SHP77 treated with DMSO at 0.1 percent for 48 hours (cell line): ENCODE measurements at regions not wholly inside any gene's neighbourhood (a gene's known extent, or its start where the extent isn't known, plus 50 kb on each side); places are given as distances from the start of the nearest gene placed in this dataset.
"Not testable (repeated sequence)": the region's sequence is repeated elsewhere in the genome, so short reads cannot be mapped to it uniquely, and the experiment has no call there.

ENCODE experiments used
- DNase-seq: peaks from one replicate; lab custom pipeline; 2025; lab: John Stamatoyannopoulos, UW

DNA sequence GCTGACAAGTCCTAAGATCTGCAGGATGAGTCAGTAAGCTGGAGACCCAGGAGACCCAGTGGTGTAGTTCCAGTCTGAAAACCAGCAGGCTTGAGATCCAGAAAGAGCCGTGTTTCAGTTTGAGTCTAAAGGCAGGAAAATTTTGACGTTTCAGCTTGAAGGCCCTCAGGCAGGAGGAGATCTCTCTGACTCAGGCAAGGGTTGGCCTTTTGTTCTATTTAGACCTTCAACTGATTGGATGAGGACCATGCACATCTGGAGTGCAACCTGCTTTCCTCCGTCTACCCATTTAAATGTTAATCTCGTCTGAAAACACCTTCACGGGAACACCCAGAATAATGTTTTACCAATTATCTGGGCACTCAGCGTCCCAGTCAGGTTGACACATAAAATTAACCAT lies 69.5 kb downstream of the NPIPA7 start:
- not testable (repeated sequence) for DNase-seq

DNA sequence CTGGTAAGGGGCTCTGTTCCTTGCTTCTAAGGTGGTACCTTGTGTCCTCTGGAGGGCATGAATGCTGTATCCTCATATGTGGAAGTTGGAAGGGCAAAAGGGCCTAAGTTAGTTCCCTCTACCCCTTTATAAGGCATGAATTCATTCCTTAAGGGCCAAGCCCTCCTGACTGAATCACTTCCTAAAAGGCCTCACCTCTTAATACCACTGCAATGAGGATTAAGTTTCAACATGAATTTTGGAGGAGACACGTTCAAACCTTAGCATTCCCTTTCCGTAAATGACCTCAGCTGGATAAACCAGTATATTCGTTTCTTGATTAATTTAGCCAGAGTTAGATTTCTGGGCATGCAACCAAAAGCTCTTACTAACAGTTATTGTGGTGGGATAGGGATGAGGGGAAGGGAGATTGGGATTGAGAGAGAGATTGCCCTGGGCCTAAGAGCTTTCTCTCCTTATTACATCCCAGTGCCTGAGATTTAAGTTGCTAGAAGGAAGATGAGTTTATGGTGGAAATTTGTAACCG lies 70.8 kb downstream of the NPIPA7 start:
- not testable (repeated sequence) for DNase-seq

- DNase-seq, result not testable (repeated sequence)
Observed at GRCh38 chr16:16451721-16452410, 72.9 kb downstream of the NPIPA7 start.

- DNase-seq, result not testable (repeated sequence)
Observed at GRCh38 chr16:16458579-16458978, 79.6 kb downstream of the NPIPA7 start.

DNA sequence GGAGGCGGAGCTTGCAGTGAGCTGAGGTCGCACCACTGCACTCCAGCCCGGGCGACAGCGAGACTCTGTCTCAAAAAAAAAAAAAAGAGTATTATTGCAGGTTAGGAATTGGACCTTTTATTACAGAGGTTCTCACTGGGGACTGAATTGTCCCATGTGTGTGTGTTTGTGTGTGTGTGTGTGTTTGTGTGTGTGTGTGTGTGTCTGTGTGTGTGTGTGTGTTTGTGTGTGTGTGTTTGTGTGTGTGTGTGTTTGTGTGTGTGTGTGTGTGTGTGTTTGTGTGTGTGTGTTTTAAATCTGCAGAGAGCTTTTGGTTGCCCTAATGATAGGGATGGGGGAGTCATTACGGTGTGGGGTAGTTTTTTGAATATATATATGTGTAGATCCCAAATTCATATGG lies 84.9 kb downstream of the NPIPA7 start:
- DNase-seq, result not testable (repeated sequence)

- DNase-seq, result not testable (repeated sequence)
Observed at GRCh38 chr16:16488919-16489318, 110.0 kb downstream of the NPIPA7 start.

DNA sequence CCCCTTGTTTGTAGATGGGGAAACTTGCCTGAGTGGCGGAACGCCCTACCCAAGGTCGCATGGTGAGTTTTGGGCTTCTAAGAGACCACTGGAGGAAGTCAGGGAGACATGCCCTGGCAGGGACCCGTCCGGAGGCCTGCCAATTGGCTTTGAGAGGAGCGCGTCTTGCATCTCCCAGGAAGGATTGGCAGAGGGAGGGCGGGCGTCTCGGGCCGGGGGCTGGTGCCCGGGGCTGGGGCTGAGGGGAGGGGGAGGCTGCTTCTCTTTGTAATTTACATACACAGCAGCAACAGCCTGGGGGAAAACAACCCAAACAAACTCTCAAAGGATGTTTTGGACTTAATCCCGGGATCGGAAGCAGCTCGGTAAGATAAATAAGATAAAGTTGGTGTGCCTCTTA lies 110.5 kb downstream of the NPIPA7 start:
- DNase-seq, result not testable (repeated sequence)

DNA sequence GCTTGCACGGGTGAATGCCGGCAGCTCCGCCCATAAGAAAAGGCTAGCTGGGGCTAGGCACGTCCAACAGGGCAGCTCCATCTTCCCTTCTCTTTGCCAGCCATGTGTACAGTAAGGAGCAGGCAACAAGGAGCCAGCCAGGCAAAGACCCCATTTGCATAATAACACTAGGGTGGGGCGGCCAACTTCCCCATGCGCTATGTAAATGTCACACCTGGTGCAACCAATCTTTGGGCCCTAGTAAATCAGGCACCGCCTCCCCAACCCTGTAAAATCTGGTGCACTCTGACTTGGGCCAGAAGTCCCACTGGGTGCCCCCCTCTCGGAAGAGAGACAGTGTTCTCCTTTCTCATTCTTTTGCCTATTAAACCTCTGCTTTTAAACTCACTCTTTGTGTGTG lies 115.2 kb downstream of the NPIPA7 start:
- DNase-seq, result not testable (repeated sequence)

- DNase-seq, result not testable (repeated sequence)
Observed at GRCh38 chr16:16494998-16495397, 116.1 kb downstream of the NPIPA7 start.

DNA sequence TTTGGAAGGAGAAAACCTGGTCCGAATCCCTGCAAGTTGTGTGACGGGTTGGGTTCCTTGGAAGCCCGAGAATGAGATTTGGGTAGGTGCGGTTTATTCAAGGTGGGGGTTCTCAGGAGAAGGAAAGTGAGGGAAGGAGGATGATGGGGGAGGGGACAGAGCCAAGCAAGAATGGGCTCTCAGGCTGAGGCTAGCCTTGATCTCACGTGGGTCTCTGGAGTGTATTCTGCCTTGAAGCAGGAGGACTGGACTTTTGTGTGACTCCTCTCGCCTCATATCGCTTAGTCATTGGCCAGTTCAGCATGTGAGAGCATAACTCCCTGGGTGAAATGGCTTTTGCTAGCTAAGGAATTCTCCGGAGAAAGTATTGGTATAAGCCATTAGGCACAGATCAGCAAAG lies 120.9 kb downstream of the NPIPA7 start:
- DNase-seq, result not testable (repeated sequence)

- DNase-seq, result not testable (repeated sequence)
Observed at GRCh38 chr16:16507041-16507440, 128.1 kb downstream of the NPIPA7 start.

GRCh38 chr16:16508344-16508743 lies 129.4 kb downstream of the NPIPA7 start:
- DNase-seq, result not testable (repeated sequence)

DNA sequence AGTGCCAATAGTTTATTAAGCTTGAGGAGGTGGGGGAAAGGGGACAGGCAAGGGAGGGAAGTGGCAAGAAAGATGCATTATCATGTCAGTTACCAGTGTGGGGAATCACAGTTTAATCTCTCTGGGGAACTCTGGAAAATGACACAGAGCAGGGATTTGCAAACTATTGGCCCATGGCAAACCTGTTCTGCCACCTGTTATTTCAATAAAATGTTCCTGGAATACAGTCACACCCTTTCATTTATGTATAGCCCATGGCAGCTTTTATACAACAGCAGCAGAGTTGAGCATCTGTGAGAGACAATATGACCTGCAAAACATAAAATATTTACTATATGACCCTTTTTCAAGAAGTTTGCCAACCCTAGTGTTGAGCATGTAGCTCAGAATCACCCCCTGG lies 140.5 kb downstream of the NPIPA7 start:
- DNase-seq, result not testable (repeated sequence)

- not testable (repeated sequence) for DNase-seq
Observed at GRCh38 chr16:16521239-16522002, 142.5 kb downstream of the NPIPA7 start.

GRCh38 chr16:16526998-16527397 lies 148.1 kb downstream of the NPIPA7 start:
- DNase-seq, result not testable (repeated sequence)

DNA sequence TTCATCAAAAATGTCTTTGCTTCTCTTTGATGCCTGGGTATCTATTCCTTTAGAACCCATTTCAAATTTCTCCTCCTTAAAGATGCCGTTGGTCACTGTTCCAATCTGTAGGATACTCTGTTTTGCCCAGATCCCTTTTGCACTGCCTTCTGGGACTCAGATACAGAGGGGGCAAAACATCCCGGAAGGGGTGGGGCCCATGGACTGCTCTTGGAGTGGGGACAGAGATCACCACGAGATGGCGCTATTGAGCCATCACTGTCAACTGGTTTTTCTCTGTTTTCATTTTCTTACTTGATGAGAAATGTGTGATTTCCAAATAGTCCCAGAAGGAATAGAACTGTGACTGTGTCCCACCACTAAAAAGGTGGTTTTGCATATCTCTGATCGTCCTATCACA lies 151.8 kb downstream of the NPIPA7 start:
- not testable (repeated sequence) for DNase-seq

GRCh38 chr16:16535565-16535964 lies 156.6 kb downstream of the NPIPA7 start:
- DNase-seq, result not testable (repeated sequence)

DNA sequence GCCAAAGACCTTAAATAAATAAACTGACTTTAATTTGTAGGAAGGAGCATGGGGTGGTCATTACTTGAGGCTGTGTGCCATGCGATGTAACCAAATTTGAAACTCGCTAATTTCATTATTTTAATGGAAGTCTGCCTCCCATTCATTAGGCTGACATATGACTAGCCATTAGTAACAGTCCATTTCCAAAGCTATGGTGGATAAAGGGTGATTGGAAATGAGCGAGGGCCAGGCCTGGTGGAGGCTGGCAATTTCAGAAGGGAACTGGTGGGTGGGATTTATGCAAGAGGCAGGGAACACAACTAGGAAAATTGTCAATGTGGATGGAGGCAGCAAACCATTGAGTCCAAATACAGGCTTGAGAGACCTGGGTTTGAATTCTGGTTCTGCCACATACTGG lies 157.2 kb downstream of the NPIPA7 start:
- DNase-seq, result not testable (repeated sequence)

GRCh38 chr16:16549710-16550109 lies 170.8 kb downstream of the NPIPA7 start:
- not testable (repeated sequence) for DNase-seq

GRCh38 chr16:16550824-16551223 lies 171.9 kb downstream of the NPIPA7 start:
- not testable (repeated sequence) for DNase-seq

DNA sequence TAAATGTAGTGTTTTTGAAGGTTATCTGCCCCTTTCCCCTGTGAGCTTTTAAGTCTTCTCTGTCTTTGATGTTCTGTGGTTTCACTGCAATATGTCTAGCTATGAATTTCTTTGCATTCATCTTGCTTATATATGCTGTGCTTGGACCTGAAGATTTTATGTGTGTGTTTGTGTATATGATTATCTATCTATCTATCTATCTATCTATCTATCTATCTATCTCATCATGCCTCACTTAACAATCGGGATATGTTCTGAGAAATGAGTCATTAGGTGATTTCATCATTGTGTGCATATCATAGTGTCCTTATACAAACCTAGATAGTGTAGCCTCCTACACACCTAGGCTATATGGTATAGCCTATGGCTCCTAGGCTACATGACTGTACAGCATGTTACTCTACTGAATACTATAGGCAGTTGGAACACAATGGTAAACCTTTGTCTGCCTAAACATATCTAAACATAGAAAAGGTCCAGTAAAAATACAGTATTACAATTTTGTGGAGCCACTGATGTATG lies 173.9 kb downstream of the NPIPA7 start:
- DNase-seq, result not testable (repeated sequence)

DNA sequence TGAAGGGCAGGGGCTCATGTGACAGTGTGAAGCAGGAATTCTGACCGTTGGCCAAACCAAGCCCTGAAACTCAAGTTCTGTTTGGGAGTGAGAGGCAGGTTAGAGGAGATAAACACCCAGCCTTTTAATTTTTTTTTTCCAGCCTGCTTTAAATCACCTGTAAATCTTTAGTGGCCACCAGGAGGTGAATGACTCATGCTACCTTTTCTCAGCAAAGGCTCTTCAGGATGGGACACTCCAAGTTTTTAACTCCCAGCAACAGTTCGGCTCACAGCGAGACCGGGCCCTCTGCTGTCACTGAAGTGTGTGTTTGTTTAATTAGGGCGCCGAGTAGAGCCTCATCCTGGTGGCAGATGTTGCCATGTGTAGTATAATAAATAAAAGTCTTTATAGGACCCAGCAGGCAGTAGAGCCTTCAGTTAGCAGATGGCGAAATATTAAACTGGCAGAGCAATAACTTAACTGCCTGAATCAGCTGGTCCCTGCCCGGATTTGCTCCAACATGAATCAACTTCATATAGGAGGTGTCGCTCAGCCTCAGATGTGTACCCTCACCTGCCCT lies 180.3 kb downstream of the NPIPA7 start:
- not testable (repeated sequence) for DNase-seq
